HFF-Myc (cell line): ENCODE measurements at regions not wholly inside any gene's neighbourhood (a gene's known extent, or its start where the extent isn't known, plus 50 kb on each side); places are given as distances from the start of the nearest gene placed in this dataset.
A peak's percentile ranks its signal among the peaks of the same experiment; 100 is the strongest.

ENCODE experiments used
- DNase-seq: peaks from one replicate; pipeline ENCODE4 v3.0.0-alpha.2; 2011; ENCODE audit warnings: low read depth; ENCODE audit errors: extremely low read depth
- H3K4me3 ChIP-seq: replicated peaks from 2 replicates; pipeline ENCODE4 v1.5.1; 2011; ENCODE audit warnings: low read depth, mild to moderate bottlenecking, control low read depth, low read length
- CTCF ChIP-seq: IDR thresholded peaks from 2 replicates; pipeline ENCODE4 v1.5.1; 2012; ENCODE audit warnings: mild to moderate bottlenecking, low read depth, low read length, control low read depth; ENCODE audit errors: missing control alignments

- TF ChIP-seq CTCF, result no peak
- H3K4me3 ChIP-seq, result no peak overlapping the region
- no peak for DNase-seq
Measured at GRCh38 chr13:63414247-63414646, 1998.6 kb upstream of the PCDH20 start.

GRCh38 chr13:63409791-63410351 is 1994.2 kb upstream of the PCDH20 start:
- DNase-seq, result no peak
- H3K4me3 ChIP-seq, result no peak overlapping the region
- TF ChIP-seq CTCF, result no peak

GRCh38 chr13:63408331-63409189 is 1992.9 kb upstream of the PCDH20 start:
- H3K4me3 ChIP-seq, result no peak overlapping the region
- TF ChIP-seq CTCF, result no peak
- peak; percentile 22 for DNase-seq

GRCh38 chr13:63403733-63404132 is 1988.1 kb upstream of the PCDH20 start:
- H3K4me3 ChIP-seq, result no peak overlapping the region
- no peak for TF ChIP-seq CTCF

GRCh38 chr13:63396746-63397145 is 1981.1 kb upstream of the PCDH20 start:
- H3K4me3 ChIP-seq, result no peak overlapping the region
- DNase-seq, result no peak
- no peak for TF ChIP-seq CTCF

More at GRCh38 chr13:63403733-63404132, 1988.1 kb upstream of the PCDH20 start:
- DNase-seq, result no peak

GRCh38 chr13:63393112-63393511 is 1977.5 kb upstream of the PCDH20 start:
- DNase-seq, result no peak
- TF ChIP-seq CTCF, result no peak
- no peak overlapping the region for H3K4me3 ChIP-seq
